ENCODE measurements at regions not wholly inside any gene's neighbourhood (a gene's known extent, or its start where the extent isn't known, plus 50 kb on each side); places are given as distances from the start of the nearest gene placed in this dataset.

DNA sequence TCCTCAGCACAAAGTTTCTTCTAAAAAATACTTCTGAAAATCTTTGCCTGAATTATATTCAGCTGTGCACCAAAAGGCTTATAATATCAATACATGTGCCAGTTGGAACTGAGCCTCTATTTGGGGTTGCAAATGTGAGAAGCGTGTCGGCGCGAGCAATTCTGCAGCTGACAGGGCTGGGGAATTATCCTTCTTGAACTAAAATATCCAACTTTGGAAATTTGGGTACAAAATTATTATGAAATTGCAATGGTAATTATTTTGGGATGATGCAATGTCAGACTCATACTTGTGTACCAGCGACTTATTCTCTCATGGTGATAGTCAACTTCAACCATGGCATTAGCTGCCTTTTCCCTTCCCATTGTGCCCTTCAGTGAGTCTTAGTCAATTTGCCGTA, 507.0 kb upstream of the KLF6 start:
- BruUV-seq (replicated peaks) = no TSS peak

More for the DNA sequence above, 507.0 kb upstream of the KLF6 start:
- POLR2A ChIA-PET = no interaction called here
- no peak overlapping the region for H2AFZ ChIP-seq (ENCODE audit: low read depth, low read length)
- TF ChIP-seq JUN (IDR thresholded peaks at IDR 0.05; ENCODE audit: borderline replicate concordance, insufficient read depth, insufficient read length, low read depth) (no peak), MYC (IDR thresholded peaks at IDR 0.05; ENCODE audit: low read depth, low read length) (no peak), POLR2AphosphoS5 (IDR thresholded peaks at IDR 0.05; ENCODE audit: insufficient read depth, low read depth, low read length) (no peak), POLR2A (IDR thresholded peaks at IDR 0.05; ENCODE audit: low read depth, low read length) (no peak), MAX (IDR thresholded peaks at IDR 0.05; ENCODE audit: insufficient read depth, insufficient read length) (no peak), FOS (IDR thresholded peaks at IDR 0.05; ENCODE audit: borderline replicate concordance, insufficient read depth, low read length) (no peak), EZH2 (IDR thresholded peaks at IDR 0.05; ENCODE audit: borderline replicate concordance, low read depth, low read length, severe bottlenecking) (no peak), GATA2 (IDR thresholded peaks at IDR 0.05; ENCODE audit: insufficient read depth, insufficient read length, low read depth, low read length) (no peak)
- TF ChIP-seq, protein P1, sequence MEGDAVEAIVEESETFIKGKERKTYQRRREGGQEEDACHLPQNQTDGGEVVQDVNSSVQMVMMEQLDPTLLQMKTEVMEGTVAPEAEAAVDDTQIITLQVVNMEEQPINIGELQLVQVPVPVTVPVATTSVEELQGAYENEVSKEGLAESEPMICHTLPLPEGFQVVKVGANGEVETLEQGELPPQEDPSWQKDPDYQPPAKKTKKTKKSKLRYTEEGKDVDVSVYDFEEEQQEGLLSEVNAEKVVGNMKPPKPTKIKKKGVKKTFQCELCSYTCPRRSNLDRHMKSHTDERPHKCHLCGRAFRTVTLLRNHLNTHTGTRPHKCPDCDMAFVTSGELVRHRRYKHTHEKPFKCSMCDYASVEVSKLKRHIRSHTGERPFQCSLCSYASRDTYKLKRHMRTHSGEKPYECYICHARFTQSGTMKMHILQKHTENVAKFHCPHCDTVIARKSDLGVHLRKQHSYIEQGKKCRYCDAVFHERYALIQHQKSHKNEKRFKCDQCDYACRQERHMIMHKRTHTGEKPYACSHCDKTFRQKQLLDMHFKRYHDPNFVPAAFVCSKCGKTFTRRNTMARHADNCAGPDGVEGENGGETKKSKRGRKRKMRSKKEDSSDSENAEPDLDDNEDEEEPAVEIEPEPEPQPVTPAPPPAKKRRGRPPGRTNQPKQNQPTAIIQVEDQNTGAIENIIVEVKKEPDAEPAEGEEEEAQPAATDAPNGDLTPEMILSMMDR (IDR thresholded peaks at IDR 0.05; ENCODE audit: extremely low read depth in 1 of 2, insufficient read depth in 1 of 2, low read depth in 1 of 2, low read length in 2 of 2) = no peak
- no peaks in the 10 kb centered on the region for H3K4me1 ChIP-seq (ENCODE audit: control insufficient read depth, extremely low read depth, insufficient read depth, low read length)
- no peak for DNase-seq (ENCODE audit: low read depth, low spot score)
- CTCF ChIA-PET = interaction anchor here (1.5 kb wide), 1 partner anchor 20 kb away, joined by 3 read pairs; no protein-coding TSS in a partner anchor
- no peak for FAIRE-seq
- no peaks in the 10 kb centered on the region for H3K9me3 ChIP-seq (replicated peaks; ENCODE audit: control insufficient read depth, insufficient read depth, low read length)
- no peaks in the 10 kb centered on the region for H3K9me1 ChIP-seq (replicated peaks; ENCODE audit: control insufficient read depth, extremely low read depth, insufficient read depth, low read length)
- no peak overlapping the region for H3K4me3 ChIP-seq (replicated peaks in 1 of 3; ENCODE audit: insufficient read depth in 1 of 3, low read depth in 1 of 3, low read length in 3 of 3)
- H3K9ac ChIP-seq (replicated peaks; ENCODE audit: extremely low read depth, insufficient read depth, low read length) = no peak overlapping the region
- no peaks in the 10 kb centered on the region for H3K79me2 ChIP-seq (ENCODE audit: control insufficient read depth, insufficient read depth, low read length)
- H4K20me1 ChIP-seq (replicated peaks; ENCODE audit: control insufficient read depth, extremely low read depth, insufficient read depth, low read length) = no peaks in the 10 kb centered on the region
- H3K27ac ChIP-seq (ENCODE audit: insufficient read depth, low read depth, low read length) = no peak overlapping the region
- intact Hi-C loops (cut with micrococcal nuclease) = no loop called here
- H3K36me3 ChIP-seq (ENCODE audit: control insufficient read depth in 2 of 2, extremely low read depth in 1 of 2, insufficient read depth in 2 of 2, low read length in 2 of 2) = no peaks in the 10 kb centered on the region
- no peaks in the 10 kb centered on the region for H3K27me3 ChIP-seq (ENCODE audit: control insufficient read depth in 2 of 2, insufficient read depth in 2 of 2, low read length in 2 of 2)
- dilution Hi-C loops (cut with MboI; ENCODE audit: extremely low pct_ligation_motif_present, low sequenced_read_pairs) = no loop called here
- H3K4me2 ChIP-seq (ENCODE audit: insufficient read depth, low read length) = no peak overlapping the region
